ENCODE measurements at regions not wholly inside any gene's neighbourhood (a gene's known extent, or its start where the extent isn't known, plus 50 kb on each side); places are given as distances from the start of the nearest gene placed in this dataset.

GRCh38 chr14:82419933-82420332 is 886.3 kb upstream of the SEL1L start:
- Histone ChIP-seq H3K36me3 (no peaks in the 10 kb centered on the region), H3K4me3 (no peak overlapping the region), H3K9me3 (peaks cover 0 to 4% (median 0%) of the 10 kb centered on the region in 4 donors), H3K27ac (no peak overlapping the region), H3K27me3 (no peaks in the 10 kb centered on the region), H3K4me1 (no peaks in the 10 kb centered on the region)
- DNase-seq, result no peak
- TF ChIP-seq POLR2AphosphoS5 (IDR thresholded peaks at IDR 0.05), result no peak
- no peak for TF ChIP-seq POLR2A (IDR thresholded peaks at IDR 0.05)
- TF ChIP-seq CTCF (IDR thresholded peaks at IDR 0.05), result no peak
- no peak for TF ChIP-seq EP300 (IDR thresholded peaks at IDR 0.05)
- WGBS, 2 donors, result 59 to 79% methylated on average over 2 of the region's 2 CpGs
- intact Hi-C loops (cut with DNase I), result no loop called here

- DNase-seq, result no peak
- WGBS, 2 donors, result 74 to 80% methylated on average over 5 of the region's 5 CpGs
- H3K36me3 ChIP-seq, result no peaks in the 10 kb centered on the region
- H3K27ac ChIP-seq, result no peak overlapping the region
- no peak overlapping the region for H3K4me3 ChIP-seq
- intact Hi-C loops (cut with DNase I), result no loop called here
- TF ChIP-seq CTCF (IDR thresholded peaks at IDR 0.05) (no peak), POLR2AphosphoS5 (IDR thresholded peaks at IDR 0.05) (no peak), POLR2A (IDR thresholded peaks at IDR 0.05) (no peak), EP300 (IDR thresholded peaks at IDR 0.05) (no peak)
- H3K27me3 ChIP-seq, result no peaks in the 10 kb centered on the region
- peaks cover 0 to 4% (median 0%) of the 10 kb centered on the region in 4 donors for H3K9me3 ChIP-seq
- no peaks in the 10 kb centered on the region for H3K4me1 ChIP-seq
Observed at GRCh38 chr14:82420871-82421270, 887.2 kb upstream of the SEL1L start.

- 88% methylated on average over 4 of the region's 4 CpGs for WGBS, 2 donors
- intact Hi-C loops (cut with DNase I), result no loop called here
- no peaks in the 10 kb centered on the region for H3K4me1 ChIP-seq
- no peaks in the 10 kb centered on the region for H3K36me3 ChIP-seq
- DNase-seq, result no peak
- no peak overlapping the region for H3K4me3 ChIP-seq
- no peaks in the 10 kb centered on the region for H3K27me3 ChIP-seq
- TF ChIP-seq CTCF (IDR thresholded peaks at IDR 0.05) (no peak), EP300 (IDR thresholded peaks at IDR 0.05) (no peak), POLR2AphosphoS5 (IDR thresholded peaks at IDR 0.05) (no peak), POLR2A (IDR thresholded peaks at IDR 0.05) (no peak)
- peaks cover 0 to 4% (median 0%) of the 10 kb centered on the region in 4 donors for H3K9me3 ChIP-seq
- no peak overlapping the region for H3K27ac ChIP-seq
Observed at GRCh38 chr14:82421286-82421685, 887.6 kb upstream of the SEL1L start.

GRCh38 chr14:82422230-82422629 is 888.6 kb upstream of the SEL1L start:
- 89 to 94% methylated on average over 1 of the region's 1 CpG for WGBS, 2 donors
- H3K4me1 ChIP-seq, result no peaks in the 10 kb centered on the region
- intact Hi-C loops (cut with DNase I), result no loop called here
- H3K36me3 ChIP-seq, result no peaks in the 10 kb centered on the region
- H3K4me3 ChIP-seq, result no peak overlapping the region
- no peaks in the 10 kb centered on the region for H3K27me3 ChIP-seq
- no peak overlapping the region for H3K27ac ChIP-seq
- peaks cover 0 to 4% (median 0%) of the 10 kb centered on the region in 4 donors for H3K9me3 ChIP-seq
- no peak for TF ChIP-seq EP300 (IDR thresholded peaks at IDR 0.05)
- TF ChIP-seq POLR2A (IDR thresholded peaks at IDR 0.05), result no peak
- no peak for TF ChIP-seq POLR2AphosphoS5 (IDR thresholded peaks at IDR 0.05)
- TF ChIP-seq CTCF (IDR thresholded peaks at IDR 0.05), result no peak
- DNase-seq, result no peak

- WGBS, 2 donors, result 70 to 71% methylated on average over 1 of the region's 1 CpG
- intact Hi-C loops (cut with DNase I), result no loop called here
- Histone ChIP-seq H3K27ac (no peak overlapping the region), H3K4me3 (no peak overlapping the region), H3K36me3 (no peaks in the 10 kb centered on the region), H3K4me1 (no peaks in the 10 kb centered on the region), H3K9me3 (no peaks in the 10 kb centered on the region), H3K27me3 (no peaks in the 10 kb centered on the region)
- no peak for TF ChIP-seq EP300 (IDR thresholded peaks at IDR 0.05)
- no peak for TF ChIP-seq POLR2A (IDR thresholded peaks at IDR 0.05)
- TF ChIP-seq CTCF (IDR thresholded peaks at IDR 0.05), result no peak
- no peak for TF ChIP-seq POLR2AphosphoS5 (IDR thresholded peaks at IDR 0.05)
- DNase-seq, result no peak
Observed at GRCh38 chr14:82425261-82425660, 891.6 kb upstream of the SEL1L start.

Data from sigmoid colon (tissue), 6 donors.